GM19467 (cell line): ENCODE measurements at regions not wholly inside any gene's neighbourhood (a gene's known extent, or its start where the extent isn't known, plus 50 kb on each side); places are given as distances from the start of the nearest gene placed in this dataset.
A peak's percentile ranks its signal among the peaks of the same experiment; 100 is the strongest.

Experiments used
- ATAC-seq: cut with Tn5 transposase; IDR thresholded peaks from one replicate; pipeline ENCODE4 v1.9.1; 2021; ENCODE audit warnings: mild to moderate bottlenecking, moderate library complexity; ENCODE audit not compliant: unreplicated experiment

DNA sequence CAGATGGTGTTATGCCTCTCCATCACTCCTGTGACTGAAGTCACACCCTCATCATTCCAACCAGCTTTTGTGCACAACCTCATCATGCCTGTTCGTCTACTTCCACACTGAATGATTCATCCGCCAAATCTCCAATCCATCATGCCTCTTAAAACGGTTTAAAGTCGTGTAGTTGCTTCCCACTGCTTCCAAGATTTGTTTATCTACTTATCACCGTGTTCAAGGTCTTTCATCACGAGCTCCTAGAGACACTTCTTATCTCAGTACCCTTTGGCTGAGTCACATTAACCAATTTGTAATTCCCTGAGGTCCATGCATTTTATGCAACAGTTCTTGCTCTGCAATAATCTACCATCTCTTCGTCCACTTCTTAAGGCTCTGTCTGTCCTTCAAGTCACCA, 592.3 kb upstream of the ID2 start:
- ATAC-seq, result no peak

DNA sequence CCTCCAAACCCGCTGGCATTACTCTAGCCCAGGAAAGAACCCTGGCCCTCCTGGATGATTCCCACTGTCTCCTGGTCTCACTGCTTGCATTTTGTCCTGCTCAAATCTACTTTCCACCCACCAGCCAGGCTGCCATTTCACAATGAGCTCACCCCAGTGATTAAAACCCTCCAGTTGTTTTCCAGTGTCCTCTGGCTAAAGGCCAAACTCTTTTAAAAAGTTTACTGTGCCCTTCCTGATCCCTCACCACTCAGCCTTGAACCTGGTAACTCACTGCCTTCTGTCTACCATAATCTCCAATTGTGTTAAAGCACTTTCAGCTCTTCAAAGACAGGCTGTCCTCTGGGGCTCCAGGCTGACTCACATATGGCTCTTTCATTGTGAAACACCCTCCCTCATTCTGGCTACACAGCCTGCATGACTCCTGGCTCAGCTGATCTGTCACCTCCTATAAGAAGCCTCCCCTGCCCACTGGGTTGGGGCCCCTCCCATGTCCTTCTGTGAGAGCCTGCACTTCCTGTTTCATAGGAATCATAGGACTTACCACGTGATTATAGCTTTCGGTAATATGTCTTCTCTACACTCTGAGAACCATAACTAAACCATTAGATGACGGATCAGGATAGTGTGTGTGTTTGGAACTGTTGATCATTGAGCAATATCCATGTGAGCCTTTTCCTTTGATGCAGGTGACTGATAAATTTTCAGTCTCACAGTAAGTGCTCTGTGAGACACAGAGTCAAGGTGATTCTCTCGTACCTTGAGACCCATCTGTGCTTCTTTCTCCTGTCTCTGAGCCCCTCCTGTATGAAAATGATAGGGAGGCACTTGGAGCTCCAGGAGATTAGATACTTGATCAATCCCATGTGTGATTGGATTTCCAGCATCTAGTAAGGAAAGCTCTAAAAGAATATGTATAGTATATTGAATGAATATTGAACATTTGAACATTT, 590.8 kb upstream of the ID2 start:
- no peak for ATAC-seq

GRCh38 chr2:8094526-8094925, 587.3 kb upstream of the ID2 start:
- no peak for ATAC-seq

- ATAC-seq, result no peak
These were observed 585.9 kb upstream of the ID2 start for GRCh38 chr2:8095978-8096377.

DNA sequence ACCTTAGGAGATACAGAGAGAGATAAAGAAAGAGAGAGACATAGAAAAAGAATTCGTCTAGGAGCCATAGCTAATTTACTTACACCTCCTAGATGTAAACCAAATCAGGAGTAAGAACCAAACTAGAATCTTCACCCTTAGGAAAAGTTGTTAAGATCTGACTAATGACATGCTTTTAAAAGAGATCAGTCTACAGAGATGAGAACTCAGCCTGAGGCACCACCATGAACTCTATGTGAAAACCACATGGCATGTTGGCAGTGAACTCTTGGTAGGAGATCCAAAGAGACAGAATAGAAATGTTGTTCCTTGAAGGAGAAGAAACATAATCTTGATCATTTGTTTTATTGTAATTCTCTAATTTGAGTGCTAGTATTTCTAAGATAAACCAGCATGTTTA, 585.4 kb upstream of the ID2 start:
- ATAC-seq, result no peak

GRCh38 chr2:8098476-8099266, 583.2 kb upstream of the ID2 start:
- ATAC-seq, result no peak

- no peak for ATAC-seq
These were observed 582.6 kb upstream of the ID2 start for GRCh38 chr2:8099267-8099582.

DNA sequence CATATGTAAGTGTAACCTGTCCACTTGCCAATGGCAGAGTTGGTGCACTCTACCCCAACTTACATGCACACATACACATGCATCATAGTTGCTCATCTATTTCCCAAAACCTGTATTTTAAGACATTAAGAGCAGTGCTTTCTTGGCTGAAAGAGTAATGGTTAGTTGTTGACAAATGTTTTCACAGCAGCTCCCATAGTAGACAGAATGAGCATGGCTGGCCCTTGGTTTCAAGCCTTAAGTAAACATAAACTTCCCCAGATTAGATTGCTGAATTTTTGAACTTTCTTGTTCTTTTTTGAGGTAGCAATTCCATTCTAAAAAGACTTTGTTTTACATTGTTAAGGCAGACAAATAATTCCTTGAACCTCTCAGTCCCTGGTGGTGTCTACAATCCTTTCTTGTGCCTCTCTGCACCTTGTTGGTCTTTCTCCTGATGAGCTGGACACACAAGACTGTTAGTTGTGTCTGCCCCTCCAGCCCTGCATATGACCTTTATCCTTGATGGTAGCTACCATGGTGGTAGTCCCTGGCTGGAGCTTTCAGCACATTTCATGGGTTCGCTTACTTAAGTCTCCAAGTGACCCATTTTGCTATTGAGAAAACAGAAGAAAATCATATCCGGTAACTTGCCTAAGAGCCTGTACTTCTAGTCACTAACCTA, 580.1 kb upstream of the ID2 start:
- no peak for ATAC-seq

DNA sequence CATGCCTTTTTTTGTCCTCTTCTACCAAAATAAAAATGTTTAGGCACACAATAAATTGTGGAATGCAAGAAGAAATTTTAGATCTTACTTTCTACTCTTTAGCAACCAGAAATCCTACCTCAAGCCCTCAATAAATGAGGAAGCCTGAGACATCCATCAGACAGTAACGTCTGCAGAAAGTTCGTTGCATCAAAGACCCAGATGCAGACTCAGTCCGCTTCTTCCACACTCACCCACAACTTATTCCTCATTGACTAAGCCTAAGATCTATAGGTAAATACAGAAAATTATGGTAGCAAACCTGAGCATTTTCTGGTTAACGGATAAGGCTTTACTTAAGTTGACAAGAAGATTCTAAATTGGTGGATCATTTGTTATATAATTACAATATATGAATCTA, 579.4 kb upstream of the ID2 start:
- no peak for ATAC-seq

GRCh38 chr2:8103085-8103708, 578.7 kb upstream of the ID2 start:
- no peak for ATAC-seq

DNA sequence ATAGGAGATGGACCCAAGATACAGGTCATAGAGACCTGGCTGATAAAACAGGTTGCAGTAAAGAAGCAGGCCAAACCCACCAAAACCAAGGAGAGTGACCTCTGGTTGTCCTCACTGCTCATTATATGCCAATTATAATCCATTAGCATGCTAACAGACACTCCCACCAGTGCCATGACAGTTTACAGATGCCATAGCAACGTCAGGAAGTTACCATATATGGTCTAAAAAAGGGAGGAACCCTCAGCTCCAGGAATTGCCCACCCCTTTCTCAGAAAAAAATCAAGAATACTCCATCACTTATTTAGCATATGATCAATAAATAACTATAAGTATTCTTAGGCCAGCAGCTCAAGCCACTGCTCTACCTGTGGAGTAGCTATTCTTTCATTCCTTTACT, 574.7 kb upstream of the ID2 start:
- no peak for ATAC-seq

DNA sequence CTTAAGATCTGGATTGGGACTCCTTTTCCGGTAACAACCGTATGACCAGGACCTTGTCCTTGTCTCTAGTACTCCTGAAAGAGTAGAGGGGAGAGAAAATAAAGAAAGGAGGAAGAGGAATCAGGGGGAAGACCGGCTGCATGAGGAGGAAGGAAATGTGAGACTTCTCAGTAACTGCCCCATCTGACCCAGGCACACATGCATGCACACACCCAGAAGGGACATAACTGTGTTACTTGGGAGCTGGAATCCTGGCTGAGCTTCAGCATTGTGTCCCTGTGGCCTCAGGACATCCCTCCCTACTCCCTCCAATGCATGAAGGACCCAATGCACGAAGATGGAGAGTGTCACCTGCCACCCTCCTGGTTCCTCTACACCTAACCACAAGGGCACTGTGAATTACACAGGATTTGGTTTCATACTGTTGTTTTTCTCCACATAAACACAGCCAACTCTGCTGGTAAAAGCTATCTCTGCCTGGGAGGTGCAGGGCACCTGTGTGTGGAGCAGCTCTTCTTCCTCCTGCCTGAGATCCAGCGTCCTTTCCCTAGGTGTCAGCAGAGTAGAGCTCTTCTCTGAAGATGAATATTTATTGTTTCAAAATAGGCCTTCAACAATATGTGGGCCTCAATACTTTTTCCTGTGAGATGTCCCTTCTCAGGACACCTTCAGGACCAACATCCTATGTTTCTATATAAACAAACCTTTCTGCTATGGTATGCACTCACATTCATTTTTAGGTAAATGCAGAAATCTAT, 574.1 kb upstream of the ID2 start:
- ATAC-seq, result no peak

- no peak for ATAC-seq
These were observed 571.1 kb upstream of the ID2 start for GRCh38 chr2:8110716-8111115.

- no peak for ATAC-seq
These were observed 570.7 kb upstream of the ID2 start for GRCh38 chr2:8111193-8111592.

GRCh38 chr2:8115456-8115855, 566.4 kb upstream of the ID2 start:
- no peak for ATAC-seq

- ATAC-seq, result no peak
These were observed 565.9 kb upstream of the ID2 start for GRCh38 chr2:8115966-8116365.

GRCh38 chr2:8116661-8117060, 565.2 kb upstream of the ID2 start:
- ATAC-seq, result peak; percentile 93

DNA sequence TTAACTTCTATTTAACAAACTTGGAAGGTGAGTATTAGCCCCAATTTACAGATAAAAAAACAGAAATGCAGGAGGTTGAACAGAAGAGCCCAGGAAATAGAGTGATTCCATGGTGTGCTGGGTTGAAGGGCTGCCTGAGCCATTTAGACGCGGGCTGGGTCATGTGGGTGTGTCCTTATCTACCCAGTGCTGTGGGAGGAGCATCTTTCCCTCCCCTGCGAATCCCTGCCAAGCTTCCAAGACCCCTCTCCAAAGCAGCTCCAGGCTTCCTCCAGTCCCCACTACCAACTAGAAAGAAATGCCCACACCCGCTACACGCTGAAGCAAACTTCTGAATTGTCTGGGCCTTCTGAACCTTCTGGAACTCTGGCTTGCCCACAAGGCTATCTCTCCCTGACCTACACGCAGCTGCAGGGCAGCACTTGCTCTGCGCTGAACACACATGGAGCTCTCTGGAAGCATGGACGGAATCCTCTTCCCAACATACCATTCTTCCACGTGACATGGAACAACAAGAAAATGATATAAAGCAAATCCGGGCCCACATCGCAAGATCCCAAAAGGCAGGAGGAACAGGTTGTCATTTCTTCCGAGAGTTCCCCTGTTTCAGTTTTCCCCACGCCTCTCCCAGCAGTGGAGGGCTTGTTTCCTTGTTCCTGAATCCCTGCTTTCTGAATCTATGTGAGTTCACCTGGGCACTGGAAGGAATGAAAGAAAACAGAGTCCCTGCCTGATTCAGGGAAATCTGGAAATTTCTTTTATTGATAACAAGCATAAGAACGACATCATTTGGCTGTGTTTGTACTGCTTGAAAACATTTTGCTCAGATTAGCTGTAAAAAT, 562.7 kb upstream of the ID2 start:
- ATAC-seq, result no peak

DNA sequence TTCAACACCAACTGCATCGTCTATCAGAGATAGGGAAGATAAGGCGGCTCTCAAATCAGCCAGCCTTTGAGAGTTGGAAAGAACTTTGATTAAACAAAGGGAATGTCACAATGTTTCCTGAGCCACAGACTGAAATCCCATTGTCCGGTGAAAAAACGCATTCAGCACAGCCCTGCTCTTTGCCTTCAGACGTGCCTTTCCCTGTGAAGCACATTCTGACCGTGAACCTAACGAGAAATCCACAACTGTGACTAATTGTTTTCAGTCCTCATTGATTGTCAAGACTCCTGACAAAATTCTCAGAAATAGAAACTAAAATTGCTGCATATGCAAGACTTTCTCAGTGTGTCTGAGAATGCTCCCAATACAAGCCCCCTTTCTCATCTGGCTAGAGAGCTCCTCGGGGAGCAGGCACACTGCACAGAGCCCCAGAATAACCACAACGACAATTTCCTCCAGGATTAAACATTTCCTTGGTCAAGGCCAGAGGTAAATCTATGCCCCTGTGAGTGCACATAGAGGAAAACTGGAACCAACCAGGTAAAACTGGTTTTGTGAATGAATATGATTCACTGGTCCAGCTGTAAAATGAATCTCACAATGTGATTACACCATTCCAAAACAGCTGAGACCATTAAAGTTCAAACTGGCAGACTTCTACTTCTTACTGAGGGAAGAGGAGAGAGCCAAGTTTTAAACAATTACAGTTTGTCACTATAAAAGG, 561.9 kb upstream of the ID2 start:
- no peak for ATAC-seq
